ENCODE measurements at regions not wholly inside any gene's neighbourhood (a gene's known extent, or its start where the extent isn't known, plus 50 kb on each side); places are given as distances from the start of the nearest gene placed in this dataset.
"Not testable (repeated sequence)": the region's sequence is repeated elsewhere in the genome, so short reads cannot be mapped to it uniquely, and the experiment has no call there.

DNA sequence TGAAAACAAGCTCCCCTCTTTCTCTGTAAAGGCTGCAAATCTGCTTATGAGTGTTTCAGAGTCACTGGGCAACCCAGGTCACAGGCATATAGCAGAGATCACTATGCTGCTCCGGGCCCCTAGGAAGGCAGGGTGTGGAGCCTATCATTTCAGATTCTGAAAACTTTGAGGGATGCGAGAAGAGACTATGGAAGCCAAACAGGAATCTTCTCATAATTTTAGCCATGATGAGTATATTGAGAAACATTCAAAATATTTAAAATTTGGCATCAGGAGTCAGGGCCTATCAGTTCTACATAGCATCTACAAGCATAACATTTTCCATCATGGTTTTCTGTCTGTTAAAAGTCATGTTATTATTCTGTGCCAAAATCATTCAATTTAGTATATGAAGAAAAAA, 61.7 kb upstream of the ATXN3L start:
- no peak for DNase-seq (ENCODE audit: low spot score)

DNA sequence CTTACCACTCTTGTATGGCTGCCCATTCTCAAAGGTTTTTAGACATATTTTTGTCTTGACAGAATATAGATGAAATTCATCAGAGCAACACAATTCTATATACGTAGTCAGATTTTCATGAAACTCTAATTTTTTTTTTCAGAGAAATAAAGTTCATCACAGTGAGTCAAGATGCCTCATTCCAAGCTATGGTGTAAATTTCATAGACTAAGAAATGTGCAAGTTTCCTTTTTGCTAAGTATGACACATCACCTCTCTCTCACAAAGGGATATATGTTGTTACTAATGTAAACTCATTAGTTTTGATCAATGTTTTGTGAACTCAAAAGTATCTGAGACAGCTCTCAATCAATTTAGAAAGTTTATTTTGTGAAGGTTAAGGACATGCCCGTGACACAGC, 60.4 kb upstream of the ATXN3L start:
- no peak for DNase-seq (ENCODE audit: low spot score)

DNA sequence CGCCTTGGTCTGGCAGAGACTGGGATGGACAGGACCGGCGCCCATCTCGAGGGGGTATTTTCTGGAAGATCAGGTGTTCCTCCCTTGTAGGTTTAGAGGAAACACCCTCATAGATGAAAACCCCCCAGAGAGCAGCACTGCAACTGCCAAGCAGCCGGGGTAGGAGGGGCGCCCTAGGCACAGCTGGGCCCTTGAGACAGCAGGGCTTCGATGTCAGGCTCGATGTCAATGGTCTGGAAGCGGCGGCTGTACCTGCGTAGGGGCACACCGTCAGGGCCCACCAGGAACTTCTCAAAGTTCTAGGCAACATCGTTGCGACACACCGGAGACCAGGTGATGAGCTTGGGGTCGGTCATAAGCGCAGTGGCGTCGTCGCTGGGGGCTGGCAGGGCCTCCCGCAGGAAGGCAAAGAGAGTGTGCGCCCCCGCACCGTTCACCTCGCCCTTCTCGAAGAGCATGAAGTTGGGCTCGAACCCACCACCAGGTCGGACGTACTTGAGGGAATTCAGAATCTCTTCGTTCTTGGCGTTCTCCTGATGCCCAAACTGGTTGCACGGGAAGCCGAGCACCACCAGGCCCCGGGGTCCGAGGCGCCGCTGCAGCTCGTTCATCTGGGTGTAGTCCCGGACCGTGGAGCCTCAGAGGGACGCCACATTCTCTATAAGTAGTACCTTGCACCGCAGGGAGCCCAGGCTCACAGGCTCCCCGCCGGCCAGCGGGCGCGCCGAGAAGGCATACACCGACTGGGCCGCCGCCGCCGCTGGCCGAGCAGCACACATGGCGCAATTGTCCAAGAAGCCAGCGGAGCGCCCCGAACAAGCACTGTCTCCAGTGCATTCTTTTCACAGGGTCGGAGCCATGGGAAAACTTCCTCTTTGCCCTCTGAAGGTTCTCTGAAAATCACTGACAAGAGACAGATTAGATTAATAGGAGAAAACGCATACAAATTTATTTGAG, 59.0 kb upstream of the ATXN3L start:
- not testable (repeated sequence) for DNase-seq (ENCODE audit: low spot score)

GRCh38 chrX:13377550-13377934, 57.7 kb upstream of the ATXN3L start:
- no peak for DNase-seq (ENCODE audit: low spot score)

GRCh38 chrX:13376857-13377549, 57.1 kb upstream of the ATXN3L start:
- peak; percentile 15 for DNase-seq (ENCODE audit: low spot score)

DNA sequence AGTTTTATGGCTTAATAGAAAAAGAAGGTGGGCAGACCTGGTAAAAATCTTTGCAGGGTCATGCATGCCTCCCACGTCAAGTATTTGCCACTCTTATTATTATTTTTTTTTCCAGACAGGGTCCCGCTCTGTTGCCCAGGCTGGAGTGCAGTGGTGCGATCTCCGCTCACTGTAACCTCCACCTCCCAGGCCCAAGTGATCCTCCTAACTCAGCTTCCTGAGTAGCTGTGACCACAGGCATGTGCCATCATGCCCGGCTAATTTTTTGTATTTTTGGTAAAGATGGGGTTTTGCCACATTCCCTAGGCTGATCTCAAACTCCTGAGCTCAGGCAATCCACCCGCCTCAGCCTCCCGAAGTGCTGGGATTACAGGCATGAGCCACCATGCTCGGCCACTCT, 55.7 kb upstream of the ATXN3L start:
- DNase-seq (ENCODE audit: low spot score), result not testable (repeated sequence)

- no peak for DNase-seq (ENCODE audit: low spot score)
These were observed 54.5 kb upstream of the ATXN3L start for GRCh38 chrX:13374364-13374763.

GRCh38 chrX:13373431-13374187, 53.8 kb upstream of the ATXN3L start:
- DNase-seq (ENCODE audit: low spot score), result peak; percentile 68

- DNase-seq (ENCODE audit: low spot score), result no peak
These were observed 53.2 kb upstream of the ATXN3L start for GRCh38 chrX:13373027-13373426.

DNA sequence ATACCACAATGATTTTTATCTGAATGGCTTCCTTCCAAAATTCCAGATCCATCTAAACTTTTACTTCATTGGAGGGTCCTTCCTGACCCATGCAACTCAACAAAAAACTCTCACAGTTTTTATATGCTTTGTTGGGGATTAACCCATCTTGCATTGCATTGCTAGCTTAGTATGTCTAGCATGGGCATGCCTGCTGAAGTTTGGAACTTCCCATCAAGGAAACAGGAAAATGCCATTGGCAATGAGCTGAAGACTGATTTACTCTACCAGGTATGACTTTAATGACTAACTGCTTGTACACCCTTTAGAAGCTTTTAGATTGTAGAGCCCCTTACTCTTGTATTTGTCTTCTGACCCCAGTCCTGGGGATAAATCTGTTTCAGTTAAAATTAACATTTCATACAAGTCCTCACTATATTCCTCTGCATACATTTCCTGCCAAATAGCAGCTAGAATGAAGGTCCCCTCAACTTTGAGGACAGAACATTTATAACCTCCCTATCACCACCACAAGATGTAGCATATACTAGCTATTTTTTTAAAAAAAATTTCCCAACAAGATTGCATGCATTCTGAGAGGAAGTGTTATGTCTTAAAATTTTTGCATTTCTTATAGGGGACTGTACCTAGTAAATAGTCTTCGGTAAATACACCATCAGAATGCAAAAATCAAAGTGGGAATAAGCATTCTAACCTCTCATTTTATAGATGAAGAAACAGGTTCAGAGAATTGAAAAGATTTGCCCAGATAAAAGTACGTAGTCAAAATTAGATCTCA, 52.5 kb upstream of the ATXN3L start:
- DNase-seq (ENCODE audit: low spot score), result no peak

- DNase-seq (ENCODE audit: low spot score), result no peak
These were observed 51.3 kb upstream of the ATXN3L start for GRCh38 chrX:13371186-13371585.

- DNase-seq (ENCODE audit: low spot score), result no peak
These were observed 50.9 kb upstream of the ATXN3L start for GRCh38 chrX:13370713-13371112.

All from COLO829 (cell line).